Tibial nerve (tissue), 4 donors: ENCODE measurements at regions not wholly inside any gene's neighbourhood (a gene's known extent, or its start where the extent isn't known, plus 50 kb on each side); places are given as distances from the start of the nearest gene placed in this dataset.
"Not testable (repeated sequence)": the region's sequence is repeated elsewhere in the genome, so short reads cannot be mapped to it uniquely, and the experiment has no call there.

ENCODE experiments used
- DNase-seq, 2 donors: peaks; one replicate each; pipeline ENCODE4 v3.0.0-alpha.2; 2019; ENCODE audit warnings: low spot score in 2 of 2
- H3K27ac ChIP-seq, 4 donors: fragments of 200-600 bp; sonication (generic) in 3 of 4; one replicate each; pipeline ENCODE4 v1.5.1; 2017 to 2019; ENCODE audit warnings: mild to moderate bottlenecking in 1 of 4
- H3K27me3 ChIP-seq, 2 donors: fragments of 200-600 bp; sonication (generic) in 1 of 2; one replicate each; pipeline versions ENCODE4 v1.5.1 to v1.6.0; 2017 to 2019
- H3K36me3 ChIP-seq, 3 donors: fragments of 200-600 bp; sonication (generic); one replicate each; pipeline ENCODE4 v1.5.1; 2018 to 2019
- H3K4me1 ChIP-seq, 4 donors: fragments of 200-600 bp; sonication (generic) in 3 of 4; one replicate each; pipeline ENCODE4 v1.5.1; 2017 to 2019
- H3K4me3 ChIP-seq, 4 donors: fragments of 200-600 bp; sonication (generic) in 3 of 4; one replicate each; pipeline ENCODE4 v1.5.1; 2017 to 2019; ENCODE audit warnings: mild to moderate bottlenecking in 1 of 4, moderate library complexity in 1 of 4
- H3K9me3 ChIP-seq, 4 donors: fragments of 200-600 bp; sonication (generic) in 3 of 4; one replicate each; pipeline ENCODE4 v1.5.1; 2017 to 2019
- EP300 ChIP-seq, 2 donors: sonication (generic); formaldehyde crosslinking; IDR thresholded peaks; one replicate each; pipeline ENCODE4 v1.6.1; 2017; ENCODE audit warnings: antibody characterized with exemption in 2 of 2, mild to moderate bottlenecking in 1 of 2
- POLR2A ChIP-seq, 2 donors: fragments of 450-650 bp; IDR thresholded peaks; one replicate each; pipeline ENCODE4 v1.6.1; 2017; ENCODE audit warnings: antibody characterized with exemption in 2 of 2, mild to moderate bottlenecking in 2 of 2, moderate library complexity in 2 of 2
- WGBS, 2 donors: methylation state at CpG; one replicate each; pipeline ENCODE4 v1.1.5; 2018; 5-methylcytosine and 5-hydroxymethylcytosine counted together
- TF ChIP-seq, protein P1 (sequence below), 5 experiments: fragments of 200-600 bp in 3 of 5; fragments of 450-650 bp in 2 of 5; sonication (generic) in 3 of 5; IDR thresholded peaks; one replicate each; pipeline ENCODE4 v1.5.1; 2016 to 2019; ENCODE audit warnings: antibody characterized with exemption in 5 of 5, mild to moderate bottlenecking in 3 of 5, moderate library complexity in 2 of 5

DNA sequence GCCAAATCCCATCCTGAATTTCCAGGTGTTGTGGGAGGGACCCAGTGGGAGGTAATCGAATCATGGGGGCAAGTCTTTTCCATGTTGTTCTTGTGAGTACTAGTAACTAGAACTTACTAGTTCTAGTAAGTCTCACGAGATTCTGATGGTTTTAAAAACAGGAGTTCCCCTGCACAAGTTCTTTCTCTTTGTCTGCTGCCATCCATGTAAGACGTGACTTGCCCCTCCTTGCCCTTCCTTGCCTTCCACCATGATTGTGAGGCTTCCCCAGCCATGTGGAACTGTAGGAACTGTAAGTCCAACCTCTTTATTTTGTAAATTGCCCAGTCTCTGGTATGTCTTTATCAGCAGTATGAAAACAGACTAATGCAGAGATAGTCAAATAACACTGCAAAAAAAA, 122.7 kb upstream of the BEND6 start:
- WGBS, 2 donors: 80 to 85% methylated on average over 3 of the region's 3 CpGs
- H3K27ac ChIP-seq: no peak overlapping the region
- no peak overlapping the region for H3K4me3 ChIP-seq
- H3K36me3 ChIP-seq: no peaks in the 10 kb centered on the region
- no peak for TF ChIP-seq EP300 (IDR thresholded peaks at IDR 0.05)
- TF ChIP-seq, protein P1, sequence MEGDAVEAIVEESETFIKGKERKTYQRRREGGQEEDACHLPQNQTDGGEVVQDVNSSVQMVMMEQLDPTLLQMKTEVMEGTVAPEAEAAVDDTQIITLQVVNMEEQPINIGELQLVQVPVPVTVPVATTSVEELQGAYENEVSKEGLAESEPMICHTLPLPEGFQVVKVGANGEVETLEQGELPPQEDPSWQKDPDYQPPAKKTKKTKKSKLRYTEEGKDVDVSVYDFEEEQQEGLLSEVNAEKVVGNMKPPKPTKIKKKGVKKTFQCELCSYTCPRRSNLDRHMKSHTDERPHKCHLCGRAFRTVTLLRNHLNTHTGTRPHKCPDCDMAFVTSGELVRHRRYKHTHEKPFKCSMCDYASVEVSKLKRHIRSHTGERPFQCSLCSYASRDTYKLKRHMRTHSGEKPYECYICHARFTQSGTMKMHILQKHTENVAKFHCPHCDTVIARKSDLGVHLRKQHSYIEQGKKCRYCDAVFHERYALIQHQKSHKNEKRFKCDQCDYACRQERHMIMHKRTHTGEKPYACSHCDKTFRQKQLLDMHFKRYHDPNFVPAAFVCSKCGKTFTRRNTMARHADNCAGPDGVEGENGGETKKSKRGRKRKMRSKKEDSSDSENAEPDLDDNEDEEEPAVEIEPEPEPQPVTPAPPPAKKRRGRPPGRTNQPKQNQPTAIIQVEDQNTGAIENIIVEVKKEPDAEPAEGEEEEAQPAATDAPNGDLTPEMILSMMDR (IDR thresholded peaks at IDR 0.05): no peak
- TF ChIP-seq POLR2A (IDR thresholded peaks at IDR 0.05): no peak
- H3K9me3 ChIP-seq: no peaks in the 10 kb centered on the region
- H3K27me3 ChIP-seq: no peaks in the 10 kb centered on the region
- H3K4me1 ChIP-seq: peaks cover 0 to 73% (median 12%) of the 10 kb centered on the region in 4 donors
- no peak for DNase-seq

DNA sequence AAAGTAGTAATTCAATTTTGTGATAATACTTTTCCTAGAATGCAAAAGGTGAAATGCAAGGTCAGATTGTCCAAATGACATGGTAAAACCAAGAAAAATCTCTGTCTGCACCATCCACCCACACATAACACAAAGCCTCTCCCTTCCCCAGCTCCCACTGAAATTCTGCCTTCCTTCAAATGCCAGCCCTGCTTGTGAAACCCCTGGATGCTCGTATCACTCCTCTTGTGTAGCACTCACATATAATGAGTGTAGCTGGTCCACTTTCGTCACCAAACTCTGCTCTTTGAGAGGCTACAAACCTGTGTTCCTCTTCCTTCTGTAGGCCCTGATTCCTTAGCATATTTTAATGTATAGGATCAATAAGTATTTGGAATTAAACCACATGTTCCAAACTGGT, 123.6 kb upstream of the BEND6 start:
- H3K9me3 ChIP-seq: no peaks in the 10 kb centered on the region
- DNase-seq: no peak
- no peak overlapping the region for H3K4me3 ChIP-seq
- TF ChIP-seq, protein P1 (IDR thresholded peaks at IDR 0.05): no peak
- no peak for TF ChIP-seq POLR2A (IDR thresholded peaks at IDR 0.05)
- no peak for TF ChIP-seq EP300 (IDR thresholded peaks at IDR 0.05)
- H3K27ac ChIP-seq: peak overlapping the region in 2 of 4 donors; percentile 10 to 26
- 57 to 62% methylated on average over 2 of the region's 2 CpGs for WGBS, 2 donors
- peaks cover 0 to 79% (median 15%) of the 10 kb centered on the region in 4 donors for H3K4me1 ChIP-seq
- H3K36me3 ChIP-seq: no peaks in the 10 kb centered on the region
- no peaks in the 10 kb centered on the region for H3K27me3 ChIP-seq

DNA sequence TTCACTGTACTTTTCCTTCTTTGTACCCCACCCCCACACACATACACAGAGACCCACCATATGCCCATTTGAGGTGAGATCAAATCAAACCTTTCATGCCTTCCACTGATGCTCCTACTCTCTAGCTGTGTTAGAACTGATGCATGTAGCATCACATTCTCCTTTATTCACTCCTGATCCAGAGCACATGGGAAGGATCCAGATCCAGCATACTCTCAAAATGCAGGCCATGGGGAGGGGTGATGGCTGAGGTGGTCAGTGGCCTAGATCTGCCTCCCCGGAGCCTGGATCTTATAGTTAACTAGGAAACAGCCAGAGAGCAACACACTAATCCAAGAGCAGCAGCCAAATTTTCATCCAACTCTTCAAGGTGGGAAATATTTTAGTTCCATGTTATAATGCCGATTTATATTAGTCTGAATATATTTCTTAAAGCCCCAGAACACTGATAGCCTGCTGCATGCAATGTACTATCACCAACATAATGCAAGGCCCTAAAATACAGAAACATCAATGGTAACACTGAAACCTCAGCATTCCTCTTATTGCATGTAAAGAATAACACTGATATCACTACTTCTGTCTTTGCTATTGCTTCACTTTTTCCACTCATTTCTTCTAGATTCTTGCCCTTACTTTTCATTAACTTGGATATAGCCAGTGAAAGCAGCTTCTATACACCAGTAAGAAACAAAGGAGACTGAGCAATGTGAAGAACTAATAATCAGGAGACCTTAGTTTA, 126.8 kb upstream of the BEND6 start:
- peak overlapping the region in 1 of 4 donors; percentile 46 for H3K27ac ChIP-seq
- H3K9me3 ChIP-seq: no peaks in the 10 kb centered on the region
- DNase-seq: no peak
- H3K36me3 ChIP-seq: no peaks in the 10 kb centered on the region
- TF ChIP-seq, protein P1 (IDR thresholded peaks at IDR 0.05): no peak
- TF ChIP-seq POLR2A (IDR thresholded peaks at IDR 0.05): no peak
- H3K4me3 ChIP-seq: no peak overlapping the region
- peaks cover 0 to 64% (median 15%) of the 10 kb centered on the region in 4 donors for H3K4me1 ChIP-seq
- no peaks in the 10 kb centered on the region for H3K27me3 ChIP-seq
- 56 to 57% methylated on average over 2 of the region's 2 CpGs for WGBS, 2 donors

DNA sequence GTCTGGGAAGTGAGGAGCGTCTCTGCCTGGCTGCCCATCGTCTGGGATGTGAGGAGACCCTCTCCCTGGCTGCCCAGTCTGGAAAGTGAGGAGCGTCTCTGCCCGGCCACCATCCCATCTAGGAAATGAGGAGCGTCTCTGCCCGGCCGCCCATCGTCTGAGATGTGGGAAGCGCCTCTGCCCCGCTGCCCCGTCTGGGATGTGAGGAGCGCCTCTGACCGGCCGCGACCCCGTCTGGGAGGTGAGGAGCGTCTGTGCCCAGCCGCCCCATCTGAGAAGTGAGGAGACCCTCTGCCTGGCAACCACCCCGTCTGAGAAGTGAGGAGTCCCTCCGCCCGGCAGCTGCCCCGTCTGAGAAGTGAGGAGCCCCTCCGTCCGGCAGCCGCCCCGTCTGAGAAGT, 130.5 kb upstream of the BEND6 start:
- not testable (repeated sequence) for H3K27me3 ChIP-seq, H3K9me3 ChIP-seq, DNase-seq, H3K4me3 ChIP-seq, H3K36me3 ChIP-seq, H3K27ac ChIP-seq
- WGBS, 2 donors: 94 to 97% methylated on average over 4 to 25 of the region's 26 CpGs
- peaks cover 0 to 59% (median 12%) of the 10 kb centered on the region in 4 donors for H3K4me1 ChIP-seq

DNA sequence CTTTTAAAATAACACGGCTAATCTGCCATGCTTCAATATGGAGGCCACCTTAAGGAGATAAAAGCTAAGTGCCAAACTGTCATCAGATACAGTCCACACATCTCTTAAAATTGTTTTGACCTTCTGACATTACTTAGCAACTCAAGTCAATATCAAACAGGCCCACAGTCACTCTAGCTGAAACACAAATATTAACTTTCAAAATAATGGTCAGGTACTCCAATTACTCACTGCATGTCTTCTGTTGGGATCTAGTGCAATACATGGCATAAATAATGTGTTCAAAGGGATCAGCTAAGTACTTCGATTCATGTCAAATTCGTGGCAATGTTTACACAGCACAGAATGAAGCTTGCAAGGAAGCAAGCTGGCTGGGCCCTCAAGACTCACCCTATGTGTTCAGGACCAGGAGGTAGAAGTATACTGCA, 133.9 kb upstream of the BEND6 start:
- whole genome bisulfite sequencing, 2 donors: 50 to 51% methylated on average over 3 of the region's 3 CpGs
- Histone ChIP-seq H3K9me3 (no peaks in the 10 kb centered on the region), H3K27ac (peak overlapping the region in 2 of 4 donors; percentile 18 to 30), H3K36me3 (no peaks in the 10 kb centered on the region), H3K4me1 (peaks cover 0 to 55% (median 2%) of the 10 kb centered on the region in 4 donors), H3K4me3 (no peak overlapping the region), H3K27me3 (no peaks in the 10 kb centered on the region)
- DNase-seq: no peak
- TF ChIP-seq, protein P1 (IDR thresholded peaks at IDR 0.05): no peak
- TF ChIP-seq POLR2A (IDR thresholded peaks at IDR 0.05) (no peak), EP300 (IDR thresholded peaks at IDR 0.05) (no peak)
